ENCODE measurements at regions not wholly inside any gene's neighbourhood (a gene's known extent, or its start where the extent isn't known, plus 50 kb on each side); places are given as distances from the start of the nearest gene placed in this dataset.
"Not testable (repeated sequence)": the region's sequence is repeated elsewhere in the genome, so short reads cannot be mapped to it uniquely, and the experiment has no call there.

DNA sequence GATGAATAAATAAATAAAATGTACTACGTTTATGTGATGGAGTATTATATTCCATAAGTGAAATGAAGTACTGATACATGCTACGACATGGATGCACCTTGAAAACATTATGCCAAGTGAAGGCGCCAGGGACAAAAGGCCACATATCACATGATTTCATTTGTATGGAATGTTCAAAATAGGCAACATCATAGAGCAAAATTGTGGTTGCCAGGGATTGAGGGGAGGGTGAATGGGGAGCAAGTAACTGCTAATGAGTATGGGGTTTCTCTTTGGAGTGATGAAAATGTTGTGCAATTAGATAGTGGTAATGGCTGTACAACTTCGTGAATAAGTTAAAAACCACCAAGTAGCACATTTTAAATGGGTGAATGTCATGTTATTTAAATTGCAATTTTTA lies 132.8 kb downstream of the SLC38A4 start:
- Histone ChIP-seq H3K36me3 (ENCODE audit: control insufficient read depth in 4 of 4, insufficient read depth in 4 of 4, low read length in 3 of 4) (peaks cover 0 to 3% (median under 1%) of the 10 kb centered on the region in 4 experiments), H3K4me1 (ENCODE audit: control extremely low read depth in 1 of 4, control insufficient read depth in 4 of 4, insufficient read depth in 4 of 4, low read length in 3 of 4) (no peaks in the 10 kb centered on the region), H3K9me3 (ENCODE audit: control extremely low read depth in 1 of 5, control insufficient read depth in 4 of 5, insufficient read depth in 2 of 5, low read depth in 1 of 5, low read length in 4 of 5) (peaks cover 0 to 8% (median 3%) of the 10 kb centered on the region in 5 experiments), H3K27me3 (replicated peaks in 2 of 5; ENCODE audit: control insufficient read depth in 4 of 5, insufficient read depth in 5 of 5, low read length in 4 of 5) (no peaks in the 10 kb centered on the region), H3K4me3 (ENCODE audit: control insufficient read depth in 1 of 7, extremely low read depth in 1 of 7, insufficient read depth in 4 of 7, low read depth in 2 of 7, low read length in 6 of 7) (no peak overlapping the region), H3K27ac (ENCODE audit: insufficient read depth in 1 of 2, low read depth in 1 of 2, low read length in 2 of 2, poor library complexity in 1 of 2, severe bottlenecking in 2 of 2) (no peak overlapping the region)
- ChIA-PET POLR2A (no interaction called here), CTCF (no interaction called here)
- 94% methylated on average over 3 of the region's 4 CpGs for WGBS (ENCODE audit: insufficient coverage)
- no peak for DNase-seq

DNA sequence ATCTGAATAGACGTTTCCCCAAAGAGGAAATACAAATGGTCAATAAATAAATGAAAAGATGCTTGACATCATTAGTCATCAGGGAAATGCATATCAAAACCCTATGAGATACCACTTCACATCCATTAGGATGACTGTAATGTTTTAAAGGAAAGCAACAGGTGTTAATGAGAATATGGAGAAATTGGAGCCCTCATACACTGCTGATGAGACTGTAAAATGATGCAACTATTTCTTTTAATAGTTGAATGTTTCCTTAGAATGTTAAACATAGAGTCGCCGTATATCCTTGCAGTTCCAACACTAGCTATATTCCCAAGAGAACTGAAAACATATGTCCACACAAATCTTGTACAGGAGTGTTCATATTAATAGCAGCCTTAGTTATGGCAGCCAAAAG lies 133.2 kb downstream of the SLC38A4 start:
- WGBS (ENCODE audit: insufficient coverage): no CpG with 5 or more reads among the region's 3 CpGs
- CTCF ChIA-PET: no interaction called here

DNA sequence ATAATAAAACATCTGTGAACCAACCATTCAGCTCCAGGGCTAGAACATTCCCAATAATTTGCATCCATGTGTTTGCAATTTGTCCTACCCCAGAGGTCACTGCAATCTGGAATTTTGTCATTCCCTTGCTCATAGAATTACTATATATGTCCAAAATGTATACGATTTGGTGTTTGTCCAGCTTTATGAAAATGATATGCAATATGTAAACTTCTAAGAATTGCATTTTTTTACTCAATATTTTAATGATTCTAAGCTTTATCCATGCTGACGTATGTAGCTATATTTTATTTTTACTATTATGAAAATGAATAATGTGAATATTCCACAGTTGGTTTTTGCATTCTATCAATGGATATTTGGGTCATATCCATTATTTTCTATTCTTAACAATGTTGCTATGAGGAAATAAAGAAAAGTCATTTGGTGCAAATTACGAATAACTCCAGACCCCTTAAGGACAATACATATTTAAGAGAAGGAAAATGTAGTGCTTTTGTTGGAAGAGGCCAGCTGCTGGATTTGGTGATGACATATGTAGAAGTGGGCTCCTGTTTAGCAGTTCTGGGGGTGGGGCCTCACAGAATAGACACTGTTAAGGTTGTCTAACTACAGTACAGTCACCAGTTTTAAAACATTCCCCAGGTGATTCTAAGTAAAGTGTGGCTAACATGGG lies 139.4 kb downstream of the SLC38A4 start:
- ChIA-PET CTCF (interaction anchor here (0.9 kb wide), 1 partner anchor 9 kb away, joined by 4 read pairs; no protein-coding TSS in a partner anchor), POLR2A (no interaction called here)
- Histone ChIP-seq H3K4me1 (ENCODE audit: control extremely low read depth in 1 of 4, control insufficient read depth in 4 of 4, insufficient read depth in 4 of 4, low read length in 3 of 4) (no peaks in the 10 kb centered on the region), H3K36me3 (ENCODE audit: control insufficient read depth in 4 of 4, insufficient read depth in 4 of 4, low read length in 3 of 4) (peaks cover 0 to 3% (median 0%) of the 10 kb centered on the region in 4 experiments), H3K9me3 (ENCODE audit: control extremely low read depth in 1 of 5, control insufficient read depth in 4 of 5, insufficient read depth in 2 of 5, low read depth in 1 of 5, low read length in 4 of 5) (peaks cover 0 to 14% (median 2%) of the 10 kb centered on the region in 5 experiments), H3K27ac (ENCODE audit: insufficient read depth in 1 of 2, low read depth in 1 of 2, low read length in 2 of 2, poor library complexity in 1 of 2, severe bottlenecking in 2 of 2) (no peak overlapping the region), H3K27me3 (replicated peaks in 2 of 5; ENCODE audit: control insufficient read depth in 4 of 5, insufficient read depth in 5 of 5, low read length in 4 of 5) (no peaks in the 10 kb centered on the region), H3K4me3 (ENCODE audit: control insufficient read depth in 1 of 7, extremely low read depth in 1 of 7, insufficient read depth in 4 of 7, low read depth in 2 of 7, low read length in 6 of 7) (no peak overlapping the region)
- no peak for DNase-seq
- no CpG with 5 or more reads among the region's 3 CpGs for WGBS (ENCODE audit: insufficient coverage)

More for the DNA sequence above, 133.2 kb downstream of the SLC38A4 start:
- H3K36me3 ChIP-seq (ENCODE audit: control insufficient read depth in 4 of 4, insufficient read depth in 4 of 4, low read length in 3 of 4): peaks cover 0 to 2% (median 0%) of the 10 kb centered on the region in 4 experiments
- no peaks in the 10 kb centered on the region for H3K4me1 ChIP-seq (ENCODE audit: control extremely low read depth in 1 of 4, control insufficient read depth in 4 of 4, insufficient read depth in 4 of 4, low read length in 3 of 4)
- POLR2A ChIA-PET: no interaction called here
- H3K4me3 ChIP-seq (ENCODE audit: control insufficient read depth in 1 of 7, extremely low read depth in 1 of 7, insufficient read depth in 4 of 7, low read depth in 2 of 7, low read length in 6 of 7): no peak overlapping the region
- no peak overlapping the region for H3K27ac ChIP-seq (ENCODE audit: insufficient read depth in 1 of 2, low read depth in 1 of 2, low read length in 2 of 2, poor library complexity in 1 of 2, severe bottlenecking in 2 of 2)
- no peaks in the 10 kb centered on the region for H3K27me3 ChIP-seq (replicated peaks in 2 of 5; ENCODE audit: control insufficient read depth in 4 of 5, insufficient read depth in 5 of 5, low read length in 4 of 5)
- H3K9me3 ChIP-seq (ENCODE audit: control extremely low read depth in 1 of 5, control insufficient read depth in 4 of 5, insufficient read depth in 2 of 5, low read depth in 1 of 5, low read length in 4 of 5): peaks cover 0 to 5% (median 0%) of the 10 kb centered on the region in 5 experiments
- no peak for DNase-seq

DNA sequence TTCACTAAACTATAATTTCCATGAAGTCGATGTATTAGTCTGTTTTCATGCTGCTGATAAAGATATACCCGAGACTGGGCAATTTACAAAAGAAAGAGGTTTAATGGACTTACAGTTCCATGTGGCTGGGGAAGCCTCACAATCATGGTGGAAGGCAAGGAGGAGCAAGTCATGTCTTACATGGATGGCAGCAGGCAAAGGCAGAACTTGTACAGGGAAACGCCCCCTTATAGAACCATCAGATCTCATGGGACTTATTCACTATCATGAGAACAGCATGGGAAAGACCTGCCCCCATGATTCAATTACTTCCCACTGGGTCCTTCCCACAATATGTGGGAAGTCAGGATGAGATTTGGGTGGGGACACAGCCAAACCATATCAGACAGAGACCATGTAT lies 141.6 kb downstream of the SLC38A4 start:
- peaks cover 0 to 14% (median 2%) of the 10 kb centered on the region in 5 experiments for H3K9me3 ChIP-seq (ENCODE audit: control extremely low read depth in 1 of 5, control insufficient read depth in 4 of 5, insufficient read depth in 2 of 5, low read depth in 1 of 5, low read length in 4 of 5)
- H3K27ac ChIP-seq (ENCODE audit: insufficient read depth in 1 of 2, low read depth in 1 of 2, low read length in 2 of 2, poor library complexity in 1 of 2, severe bottlenecking in 2 of 2); POLR2A ChIA-PET; H3K27me3 ChIP-seq (replicated peaks in 2 of 5; ENCODE audit: control insufficient read depth in 4 of 5, insufficient read depth in 5 of 5, low read length in 4 of 5); CTCF ChIA-PET; H3K36me3 ChIP-seq (ENCODE audit: control insufficient read depth in 4 of 4, insufficient read depth in 4 of 4, low read length in 3 of 4); H3K4me1 ChIP-seq (ENCODE audit: control extremely low read depth in 1 of 4, control insufficient read depth in 4 of 4, insufficient read depth in 4 of 4, low read length in 3 of 4); DNase-seq; H3K4me3 ChIP-seq (ENCODE audit: control insufficient read depth in 1 of 7, extremely low read depth in 1 of 7, insufficient read depth in 4 of 7, low read depth in 2 of 7, low read length in 6 of 7): not testable (repeated sequence)
- no CpG with 5 or more reads among the region's 3 CpGs for WGBS (ENCODE audit: insufficient coverage)

DNA sequence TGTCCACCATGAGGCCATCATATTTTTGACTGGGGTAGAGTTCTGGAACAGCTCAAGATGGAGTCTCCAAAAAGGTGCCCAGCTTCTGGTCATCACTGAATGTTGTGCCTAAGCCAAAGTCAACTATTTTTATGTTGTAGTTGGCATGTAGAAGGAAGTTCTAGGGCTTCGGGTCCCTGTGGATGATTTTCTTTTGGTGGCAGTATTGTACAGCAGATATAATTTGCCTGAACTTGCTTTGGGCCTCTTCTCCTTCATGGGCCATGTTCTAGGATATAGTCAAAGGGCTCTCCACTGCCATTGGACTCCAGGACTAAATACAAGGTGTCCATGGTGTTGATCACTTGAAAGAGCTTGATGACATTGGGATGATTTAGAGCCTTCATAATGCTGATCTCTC lies 143.6 kb downstream of the SLC38A4 start:
- no peak for DNase-seq

DNA sequence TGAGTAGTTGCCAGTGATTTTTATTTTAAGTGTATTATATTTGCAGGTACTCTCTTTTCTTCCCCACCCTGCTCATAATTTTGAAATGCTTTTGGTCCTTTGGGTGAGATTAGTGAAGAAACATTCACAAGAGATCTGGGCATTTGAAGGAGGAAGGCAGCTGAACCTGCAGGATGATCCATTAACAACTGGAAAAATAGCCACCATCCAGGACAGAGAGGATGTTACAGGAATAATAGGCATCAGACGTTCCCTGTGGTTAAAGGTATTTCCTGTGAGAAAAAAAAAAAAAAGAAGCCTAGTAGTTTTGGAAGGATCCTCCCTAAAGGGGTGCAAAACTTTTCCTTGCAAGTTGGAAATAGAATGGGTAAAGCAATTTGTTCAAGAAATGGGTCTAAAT lies 145.3 kb downstream of the SLC38A4 start:
- no peak overlapping the region for H3K4me3 ChIP-seq (ENCODE audit: control insufficient read depth in 1 of 7, extremely low read depth in 1 of 7, insufficient read depth in 4 of 7, low read depth in 2 of 7, low read length in 6 of 7)
- H3K4me1 ChIP-seq (ENCODE audit: control extremely low read depth in 1 of 4, control insufficient read depth in 4 of 4, insufficient read depth in 4 of 4, low read length in 3 of 4): no peaks in the 10 kb centered on the region
- H3K27ac ChIP-seq (ENCODE audit: insufficient read depth in 1 of 2, low read depth in 1 of 2, low read length in 2 of 2, poor library complexity in 1 of 2, severe bottlenecking in 2 of 2): no peak overlapping the region
- POLR2A ChIA-PET: no interaction called here
- CTCF ChIA-PET: interaction anchor here (1.7 kb wide), 1 partner anchor 19 kb away, joined by 3 read pairs; no protein-coding TSS in a partner anchor
- no peak for DNase-seq
- peaks cover 0 to 3% (median 0%) of the 10 kb centered on the region in 4 experiments for H3K36me3 ChIP-seq (ENCODE audit: control insufficient read depth in 4 of 4, insufficient read depth in 4 of 4, low read length in 3 of 4)
- no CpG with 5 or more reads among the region's 1 CpG for WGBS (ENCODE audit: insufficient coverage)
- H3K27me3 ChIP-seq (replicated peaks in 2 of 5; ENCODE audit: control insufficient read depth in 4 of 5, insufficient read depth in 5 of 5, low read length in 4 of 5): no peaks in the 10 kb centered on the region
- peaks cover 0 to 14% (median 2%) of the 10 kb centered on the region in 5 experiments for H3K9me3 ChIP-seq (ENCODE audit: control extremely low read depth in 1 of 5, control insufficient read depth in 4 of 5, insufficient read depth in 2 of 5, low read depth in 1 of 5, low read length in 4 of 5)

More for the DNA sequence above, 143.6 kb downstream of the SLC38A4 start:
- H3K4me1 ChIP-seq (ENCODE audit: control extremely low read depth in 1 of 4, control insufficient read depth in 4 of 4, insufficient read depth in 4 of 4, low read length in 3 of 4): no peaks in the 10 kb centered on the region
- no peak overlapping the region for H3K4me3 ChIP-seq (ENCODE audit: control insufficient read depth in 1 of 7, extremely low read depth in 1 of 7, insufficient read depth in 4 of 7, low read depth in 2 of 7, low read length in 6 of 7)
- CTCF ChIA-PET: interaction anchor here (1.7 kb wide), 1 partner anchor 20 kb away, joined by 3 read pairs; no protein-coding TSS in a partner anchor
- H3K9me3 ChIP-seq (ENCODE audit: control extremely low read depth in 1 of 5, control insufficient read depth in 4 of 5, insufficient read depth in 2 of 5, low read depth in 1 of 5, low read length in 4 of 5): peaks cover 0 to 14% (median 2%) of the 10 kb centered on the region in 5 experiments
- 100% methylated on average over 1 of the region's 1 CpG for WGBS (ENCODE audit: insufficient coverage)
- POLR2A ChIA-PET: no interaction called here
- H3K27ac ChIP-seq (ENCODE audit: insufficient read depth in 1 of 2, low read depth in 1 of 2, low read length in 2 of 2, poor library complexity in 1 of 2, severe bottlenecking in 2 of 2): no peak overlapping the region
- H3K27me3 ChIP-seq (replicated peaks in 2 of 5; ENCODE audit: control insufficient read depth in 4 of 5, insufficient read depth in 5 of 5, low read length in 4 of 5): no peaks in the 10 kb centered on the region
- peaks cover 0 to 3% (median 0%) of the 10 kb centered on the region in 4 experiments for H3K36me3 ChIP-seq (ENCODE audit: control insufficient read depth in 4 of 4, insufficient read depth in 4 of 4, low read length in 3 of 4)

DNA sequence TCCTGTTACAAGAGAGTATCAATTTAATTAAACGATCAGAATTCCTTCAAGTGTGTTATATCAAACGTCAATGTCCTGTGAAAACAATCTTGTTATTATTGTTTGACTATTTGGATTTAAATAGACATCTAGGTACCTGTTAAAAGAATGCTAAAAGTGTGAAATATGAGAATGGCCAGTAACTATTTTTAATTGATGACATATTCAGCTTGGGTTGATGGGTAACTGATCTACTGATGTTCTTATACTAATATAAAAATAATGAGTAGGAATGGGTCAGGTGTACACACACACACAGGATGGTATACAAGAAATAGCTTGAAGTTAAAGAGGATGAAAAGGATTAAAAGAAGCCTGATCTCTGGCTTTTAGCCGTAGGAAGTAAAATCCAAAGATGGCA lies 146.0 kb downstream of the SLC38A4 start:
- Histone ChIP-seq H3K4me1 (ENCODE audit: control extremely low read depth in 1 of 4, control insufficient read depth in 4 of 4, insufficient read depth in 4 of 4, low read length in 3 of 4) (no peaks in the 10 kb centered on the region), H3K36me3 (ENCODE audit: control insufficient read depth in 4 of 4, insufficient read depth in 4 of 4, low read length in 3 of 4) (peaks cover 0 to 3% (median 0%) of the 10 kb centered on the region in 4 experiments), H3K9me3 (ENCODE audit: control extremely low read depth in 1 of 5, control insufficient read depth in 4 of 5, insufficient read depth in 2 of 5, low read depth in 1 of 5, low read length in 4 of 5) (peaks cover 0 to 11% (median 2%) of the 10 kb centered on the region in 5 experiments), H3K4me3 (ENCODE audit: control insufficient read depth in 1 of 7, extremely low read depth in 1 of 7, insufficient read depth in 4 of 7, low read depth in 2 of 7, low read length in 6 of 7) (no peak overlapping the region), H3K27me3 (replicated peaks in 2 of 5; ENCODE audit: control insufficient read depth in 4 of 5, insufficient read depth in 5 of 5, low read length in 4 of 5) (no peaks in the 10 kb centered on the region), H3K27ac (ENCODE audit: insufficient read depth in 1 of 2, low read depth in 1 of 2, low read length in 2 of 2, poor library complexity in 1 of 2, severe bottlenecking in 2 of 2) (no peak overlapping the region)
- no peak for DNase-seq
- 87% methylated on average over 2 of the region's 3 CpGs for WGBS (ENCODE audit: insufficient coverage)
- CTCF ChIA-PET: interaction anchor here (0.9 kb wide), 1 partner anchor 9 kb away, joined by 3 read pairs; no protein-coding TSS in a partner anchor
- POLR2A ChIA-PET: no interaction called here
